Nephron progenitor cell (in vitro differentiated cells): ENCODE measurements at regions not wholly inside any gene's neighbourhood (a gene's known extent, or its start where the extent isn't known, plus 50 kb on each side); places are given as distances from the start of the nearest gene placed in this dataset.
"Not testable (repeated sequence)": the region's sequence is repeated elsewhere in the genome, so short reads cannot be mapped to it uniquely, and the experiment has no call there.

ENCODE experiments used
- DNase-seq: peaks from one replicate; pipeline ENCODE4 v3.0.0; 2021
- H3K27ac Mint-ChIP-seq: 2 replicates; pipeline ENCODE4 v1.8.0; 2021; ENCODE audit warnings: mild to moderate bottlenecking, moderate library complexity, mixed read lengths
- H3K27me3 Mint-ChIP-seq: 2 replicates; pipeline ENCODE4 v1.8.0; 2021; ENCODE audit warnings: mild to moderate bottlenecking, low read depth, mixed read lengths; ENCODE audit not compliant: poor library complexity
- H3K36me3 Mint-ChIP-seq: 2 replicates; pipeline ENCODE4 v1.8.0; 2021; ENCODE audit warnings: low read depth, mixed read lengths
- H3K4me1 Mint-ChIP-seq: 2 replicates; pipeline ENCODE4 v1.8.0; 2021; ENCODE audit warnings: mixed read lengths
- H3K4me3 Mint-ChIP-seq: 2 replicates; pipeline ENCODE4 v1.8.0; 2021; ENCODE audit warnings: mild to moderate bottlenecking, moderate library complexity, mixed read lengths
- H3K9me3 Mint-ChIP-seq: 2 replicates; pipeline ENCODE4 v1.8.0; 2021; ENCODE audit warnings: mild to moderate bottlenecking, moderate library complexity, mixed read lengths
- CTCF ChIP-seq: fragments of 200-600 bp; sonication (generic); IDR thresholded peaks from 2 replicates; pipeline ENCODE4 v1.5.0; 2021; ENCODE audit warnings: antibody characterized with exemption

GRCh38 chr7:32765649-32766251 lies 125.8 kb downstream of the KBTBD2 start:
- peaks cover 25% of the 10 kb centered on the region for H3K9me3 Mint-ChIP-seq
- not testable (repeated sequence) for H3K4me3 Mint-ChIP-seq, H3K27ac Mint-ChIP-seq, DNase-seq
- peaks cover 37% of the 10 kb centered on the region for H3K27me3 Mint-ChIP-seq
- peaks cover 10% of the 10 kb centered on the region for H3K4me1 Mint-ChIP-seq
- H3K36me3 Mint-ChIP-seq: peaks cover 26% of the 10 kb centered on the region
- peak; percentile 46 for TF ChIP-seq CTCF

- no peak overlapping the region for H3K4me3 Mint-ChIP-seq
- DNase-seq: no peak
- H3K9me3 Mint-ChIP-seq: peaks cover 25% of the 10 kb centered on the region
- H3K36me3 Mint-ChIP-seq: peaks cover 26% of the 10 kb centered on the region
- no peak for TF ChIP-seq CTCF
- H3K27ac Mint-ChIP-seq: no peak overlapping the region
- H3K27me3 Mint-ChIP-seq: peaks cover 40% of the 10 kb centered on the region
- H3K4me1 Mint-ChIP-seq: peaks cover 10% of the 10 kb centered on the region
These were observed 126.4 kb downstream of the KBTBD2 start for GRCh38 chr7:32765185-32765584.

GRCh38 chr7:32762925-32763293 lies 128.7 kb downstream of the KBTBD2 start:
- DNase-seq: peak; percentile 26
- Mint-ChIP-seq H3K27ac (no peak overlapping the region), H3K9me3 (peaks cover 8% of the 10 kb centered on the region), H3K4me1 (peaks cover 10% of the 10 kb centered on the region), H3K36me3 (peaks cover 10% of the 10 kb centered on the region), H3K27me3 (peaks cover 49% of the 10 kb centered on the region), H3K4me3 (peak overlapping the region; percentile 69)
- no peak for TF ChIP-seq CTCF

GRCh38 chr7:32762206-32762924 lies 129.2 kb downstream of the KBTBD2 start:
- peak; percentile 6 for DNase-seq
- not testable (repeated sequence) for H3K36me3 Mint-ChIP-seq, H3K9me3 Mint-ChIP-seq
- H3K4me1 Mint-ChIP-seq: peaks cover 10% of the 10 kb centered on the region
- H3K27ac Mint-ChIP-seq: peak overlapping the region; percentile 1
- H3K4me3 Mint-ChIP-seq: peak overlapping the region; percentile 69
- H3K27me3 Mint-ChIP-seq: peaks cover 49% of the 10 kb centered on the region

GRCh38 chr7:32761451-32762205 lies 129.9 kb downstream of the KBTBD2 start:
- DNase-seq: peak; percentile 10
- H3K4me3 Mint-ChIP-seq: peak overlapping the region; percentile 69

GRCh38 chr7:32760755-32761154 lies 130.8 kb downstream of the KBTBD2 start:
- not testable (repeated sequence) for H3K27ac Mint-ChIP-seq

More at GRCh38 chr7:32761451-32762205, 129.9 kb downstream of the KBTBD2 start:
- Mint-ChIP-seq H3K36me3 (peaks cover 4% of the 10 kb centered on the region), H3K27ac (no peak overlapping the region), H3K9me3 (peaks cover 3% of the 10 kb centered on the region), H3K4me1 (peaks cover 10% of the 10 kb centered on the region), H3K27me3 (peaks cover 49% of the 10 kb centered on the region)
- TF ChIP-seq CTCF: no peak

GRCh38 chr7:32759859-32760258 lies 131.7 kb downstream of the KBTBD2 start:
- not testable (repeated sequence) for H3K27ac Mint-ChIP-seq, H3K4me3 Mint-ChIP-seq, DNase-seq
- Mint-ChIP-seq H3K27me3 (peaks cover 47% of the 10 kb centered on the region), H3K4me1 (peaks cover 10% of the 10 kb centered on the region), H3K9me3 (peaks cover 10% of the 10 kb centered on the region), H3K36me3 (peaks cover 14% of the 10 kb centered on the region)

More at GRCh38 chr7:32760755-32761154, 130.8 kb downstream of the KBTBD2 start:
- H3K9me3 Mint-ChIP-seq, DNase-seq, H3K36me3 Mint-ChIP-seq: not testable (repeated sequence)
- peaks cover 10% of the 10 kb centered on the region for H3K4me1 Mint-ChIP-seq
- H3K27me3 Mint-ChIP-seq: peaks cover 49% of the 10 kb centered on the region
- H3K4me3 Mint-ChIP-seq: peak overlapping the region; percentile 69

- peaks cover 49% of the 10 kb centered on the region for H3K36me3 Mint-ChIP-seq
- H3K9me3 Mint-ChIP-seq: peaks cover 47% of the 10 kb centered on the region
- H3K4me1 Mint-ChIP-seq, H3K27me3 Mint-ChIP-seq, H3K4me3 Mint-ChIP-seq, H3K27ac Mint-ChIP-seq, DNase-seq: not testable (repeated sequence)
These were observed 137.7 kb downstream of the KBTBD2 start for GRCh38 chr7:32753872-32754271.

GRCh38 chr7:32748337-32748736 lies 143.2 kb downstream of the KBTBD2 start:
- DNase-seq, H3K4me1 Mint-ChIP-seq, H3K4me3 Mint-ChIP-seq, H3K27me3 Mint-ChIP-seq, H3K27ac Mint-ChIP-seq: not testable (repeated sequence)
- peaks cover 38% of the 10 kb centered on the region for H3K36me3 Mint-ChIP-seq
- peaks cover 37% of the 10 kb centered on the region for H3K9me3 Mint-ChIP-seq
